ENCODE measurements at regions not wholly inside any gene's neighbourhood (a gene's known extent, or its start where the extent isn't known, plus 50 kb on each side); places are given as distances from the start of the nearest gene placed in this dataset.

DNA sequence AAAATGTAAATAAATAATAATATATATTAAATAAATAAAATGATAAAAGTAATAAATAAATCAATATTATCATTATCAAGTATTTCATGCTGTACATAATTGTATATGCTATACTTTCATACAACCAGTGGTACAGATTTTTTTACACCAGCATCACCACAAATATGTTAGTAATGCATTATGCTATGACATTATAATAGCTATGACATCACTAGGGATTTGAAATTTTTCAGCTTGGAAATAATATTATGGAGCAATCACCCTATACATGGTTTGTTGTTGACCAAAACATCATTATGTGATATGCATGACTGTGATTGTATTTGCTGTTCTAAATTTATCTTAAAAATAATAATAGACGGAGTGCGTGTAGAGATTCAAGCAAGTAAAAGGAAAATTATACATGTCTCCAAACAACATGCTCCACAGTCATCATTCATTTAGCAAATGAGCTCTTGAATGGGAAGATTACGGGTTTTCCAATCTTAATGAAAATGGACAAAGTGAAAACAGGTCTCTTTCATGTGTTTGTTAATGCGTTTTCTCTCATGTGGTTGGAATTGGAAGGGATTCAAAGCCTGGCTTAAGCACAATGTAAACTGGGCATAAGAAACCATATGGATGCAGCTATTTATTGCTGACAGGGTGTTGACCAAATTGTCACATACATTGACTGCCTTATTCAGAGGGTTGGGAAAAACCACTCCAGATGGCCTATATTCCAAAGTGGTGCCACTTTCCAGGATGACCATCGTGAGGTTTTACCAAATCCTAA lies 643.0 kb upstream of the RGMB start:
- TF ChIP-seq CTCF (conservative IDR thresholded peaks at IDR 0.05; ENCODE audit: low read depth, low read length): no peak
- H3K4me1 ChIP-seq (ENCODE audit: low read depth, poor library complexity, severe bottlenecking): no peaks in the 10 kb centered on the region
- no peaks in the 10 kb centered on the region for H3K36me3 ChIP-seq (ENCODE audit: insufficient read depth)

DNA sequence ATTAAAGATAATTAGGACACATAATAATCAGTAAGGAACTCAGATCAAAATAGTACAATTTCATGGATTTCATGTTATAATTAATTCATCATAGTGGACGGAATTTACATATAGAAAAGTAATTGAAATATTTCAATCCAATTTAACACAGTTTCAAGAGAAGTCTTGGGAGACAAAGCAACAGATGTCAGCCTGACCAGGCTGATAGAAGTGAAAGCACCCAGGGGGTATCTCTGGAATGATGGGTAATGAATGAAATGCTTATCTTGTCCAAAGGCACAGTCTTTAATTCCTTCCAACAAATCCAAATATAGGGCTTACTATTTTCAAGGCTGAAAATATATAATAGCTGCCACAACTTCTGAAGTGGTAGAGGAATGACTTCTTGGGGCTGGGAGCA lies 629.3 kb upstream of the RGMB start:
- Histone ChIP-seq H3K4me2 (no peak overlapping the region), H3K27ac (no peak overlapping the region), H3K36me3 (ENCODE audit: insufficient read depth) (no peaks in the 10 kb centered on the region), H3K9ac (no peak overlapping the region), H4K20me1 (ENCODE audit: insufficient read depth) (no peaks in the 10 kb centered on the region), H3K79me2 (ENCODE audit: insufficient read depth, low read depth) (no peaks in the 10 kb centered on the region), H3K4me1 (ENCODE audit: low read depth, poor library complexity, severe bottlenecking) (no peaks in the 10 kb centered on the region), H2AFZ (ENCODE audit: low read depth) (no peak overlapping the region), H3K4me3 (IDR thresholded peaks at IDR 0.05; ENCODE audit: insufficient read depth, low read depth, low read length) (no peak overlapping the region), H3K27me3 (ENCODE audit: insufficient read depth, low read depth) (no peaks in the 10 kb centered on the region)
- TF ChIP-seq CTCF (conservative IDR thresholded peaks at IDR 0.05; ENCODE audit: low read depth, low read length): no peak

More for the DNA sequence above, 643.0 kb upstream of the RGMB start:
- Histone ChIP-seq H3K79me2 (ENCODE audit: insufficient read depth, low read depth) (no peaks in the 10 kb centered on the region), H3K27me3 (ENCODE audit: insufficient read depth, low read depth) (no peaks in the 10 kb centered on the region), H2AFZ (ENCODE audit: low read depth) (no peak overlapping the region), H3K9ac (no peak overlapping the region), H3K4me3 (IDR thresholded peaks at IDR 0.05; ENCODE audit: insufficient read depth, low read depth, low read length) (no peak overlapping the region), H3K4me2 (no peak overlapping the region), H3K27ac (no peak overlapping the region), H4K20me1 (ENCODE audit: insufficient read depth) (no peaks in the 10 kb centered on the region)

GRCh38 chr5:98144710-98145109 lies 628.8 kb upstream of the RGMB start:
- Histone ChIP-seq H3K27ac (no peak overlapping the region), H3K27me3 (ENCODE audit: insufficient read depth, low read depth) (no peaks in the 10 kb centered on the region), H3K4me1 (ENCODE audit: low read depth, poor library complexity, severe bottlenecking) (no peaks in the 10 kb centered on the region), H2AFZ (ENCODE audit: low read depth) (no peak overlapping the region), H3K4me2 (no peak overlapping the region), H4K20me1 (ENCODE audit: insufficient read depth) (no peaks in the 10 kb centered on the region), H3K79me2 (ENCODE audit: insufficient read depth, low read depth) (no peaks in the 10 kb centered on the region), H3K4me3 (IDR thresholded peaks at IDR 0.05; ENCODE audit: insufficient read depth, low read depth, low read length) (no peak overlapping the region), H3K9ac (no peak overlapping the region), H3K36me3 (ENCODE audit: insufficient read depth) (no peaks in the 10 kb centered on the region)
- TF ChIP-seq CTCF (conservative IDR thresholded peaks at IDR 0.05; ENCODE audit: low read depth, low read length): no peak

- no peak for TF ChIP-seq CTCF (conservative IDR thresholded peaks at IDR 0.05; ENCODE audit: low read depth, low read length)
- Histone ChIP-seq H3K79me2 (ENCODE audit: insufficient read depth, low read depth) (no peaks in the 10 kb centered on the region), H3K27ac (no peak overlapping the region), H4K20me1 (ENCODE audit: insufficient read depth) (no peaks in the 10 kb centered on the region), H3K27me3 (ENCODE audit: insufficient read depth, low read depth) (no peaks in the 10 kb centered on the region), H3K9ac (no peak overlapping the region), H3K4me1 (ENCODE audit: low read depth, poor library complexity, severe bottlenecking) (no peaks in the 10 kb centered on the region), H3K4me2 (no peak overlapping the region), H3K4me3 (IDR thresholded peaks at IDR 0.05; ENCODE audit: insufficient read depth, low read depth, low read length) (no peak overlapping the region), H3K36me3 (ENCODE audit: insufficient read depth) (no peaks in the 10 kb centered on the region), H2AFZ (ENCODE audit: low read depth) (no peak overlapping the region)
These were observed 616.1 kb upstream of the RGMB start for GRCh38 chr5:98157368-98157767.

Data from KMS-11 (cell line).